GM10266 (cell line): ENCODE measurements at regions not wholly inside any gene's neighbourhood (a gene's known extent, or its start where the extent isn't known, plus 50 kb on each side); places are given as distances from the start of the nearest gene placed in this dataset.

Source experiments
- DNase-seq: peaks from one replicate; pipeline ENCODE4 v3.0.0; 2012; ENCODE audit errors: extremely low spot score
- CTCF ChIP-seq: IDR thresholded peaks from 2 replicates; pipeline ENCODE4 v1.5.1; 2012; ENCODE audit warnings: mild to moderate bottlenecking, low read depth; ENCODE audit not compliant: control insufficient read depth, insufficient read depth; ENCODE audit errors: missing control alignments

- no peak for TF ChIP-seq CTCF
- DNase-seq = no peak
These were observed 170.9 kb downstream of the DUSP6 start for GRCh38 chr12:89181271-89181920.

GRCh38 chr12:89180496-89180895 lies 171.8 kb downstream of the DUSP6 start:
- no peak for DNase-seq
- TF ChIP-seq CTCF = no peak

GRCh38 chr12:89179983-89180382 lies 172.3 kb downstream of the DUSP6 start:
- no peak for TF ChIP-seq CTCF
- DNase-seq = no peak

DNA sequence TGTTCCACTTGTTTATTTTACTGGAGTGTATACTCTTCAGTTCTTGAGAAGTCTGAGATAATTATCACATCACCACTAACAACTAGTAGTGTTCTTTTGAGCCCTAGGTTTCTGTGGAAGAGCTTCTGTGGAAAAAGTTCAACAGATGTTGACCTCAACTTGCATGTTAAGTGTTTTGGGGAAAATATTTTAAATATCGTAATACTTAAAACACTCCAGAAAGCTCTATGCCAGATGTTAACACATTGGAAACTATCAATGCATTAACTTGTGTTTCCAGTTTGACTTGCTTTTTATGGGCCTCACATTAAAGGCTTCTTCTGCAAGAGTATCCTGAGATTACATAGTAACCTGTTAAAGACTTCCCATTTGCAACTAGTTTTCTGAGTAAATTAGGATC lies 173.1 kb downstream of the DUSP6 start:
- DNase-seq = no peak
- TF ChIP-seq CTCF = no peak

GRCh38 chr12:89177802-89178395 lies 174.4 kb downstream of the DUSP6 start:
- DNase-seq = no peak

GRCh38 chr12:89176676-89177075 lies 175.6 kb downstream of the DUSP6 start:
- TF ChIP-seq CTCF = no peak
- no peak for DNase-seq

More at GRCh38 chr12:89177802-89178395, 174.4 kb downstream of the DUSP6 start:
- TF ChIP-seq CTCF = no peak

- TF ChIP-seq CTCF = no peak
These were observed 178.6 kb downstream of the DUSP6 start for GRCh38 chr12:89173678-89174077.

More at GRCh38 chr12:89173678-89174077, 178.6 kb downstream of the DUSP6 start:
- no peak for DNase-seq
